GM12865 (cell line): ENCODE measurements at regions not wholly inside any gene's neighbourhood (a gene's known extent, or its start where the extent isn't known, plus 50 kb on each side); places are given as distances from the start of the nearest gene placed in this dataset.
"Not testable (repeated sequence)": the region's sequence is repeated elsewhere in the genome, so short reads cannot be mapped to it uniquely, and the experiment has no call there.

Experiments used
- DNase-seq: peaks from one replicate; pipeline ENCODE4 v3.0.0; 2010; ENCODE audit warnings: low read depth
- H3K4me3 ChIP-seq: 2 replicates; pipeline ENCODE4 v1.5.1; 2011; ENCODE audit warnings: mild to moderate bottlenecking, low read depth, low read length, control low read depth
- CTCF ChIP-seq: IDR thresholded peaks from 2 replicates; pipeline ENCODE4 v1.5.1; 2011; ENCODE audit warnings: low read length, control low read depth, low read depth, inconsistent platforms; ENCODE audit not compliant: insufficient read depth; ENCODE audit errors: missing control alignments

GRCh38 chr7:85356916-85357315 lies 170.1 kb upstream of the SEMA3D start:
- no peak for TF ChIP-seq CTCF
- no peak overlapping the region for H3K4me3 ChIP-seq
- DNase-seq = no peak

- no peak for DNase-seq
- no peak overlapping the region for H3K4me3 ChIP-seq
- no peak for TF ChIP-seq CTCF
Measured at GRCh38 chr7:85343484-85343883, 156.6 kb upstream of the SEMA3D start.

GRCh38 chr7:85342781-85343180 lies 155.9 kb upstream of the SEMA3D start:
- no peak for DNase-seq
- no peak for TF ChIP-seq CTCF
- no peak overlapping the region for H3K4me3 ChIP-seq

GRCh38 chr7:85341973-85342372 lies 155.1 kb upstream of the SEMA3D start:
- DNase-seq = no peak

GRCh38 chr7:85341121-85341520 lies 154.3 kb upstream of the SEMA3D start:
- no peak for TF ChIP-seq CTCF
- H3K4me3 ChIP-seq = no peak overlapping the region
- no peak for DNase-seq

More at GRCh38 chr7:85341973-85342372, 155.1 kb upstream of the SEMA3D start:
- H3K4me3 ChIP-seq = no peak overlapping the region
- TF ChIP-seq CTCF = no peak

- H3K4me3 ChIP-seq = no peak overlapping the region
- DNase-seq = no peak
- TF ChIP-seq CTCF = no peak
Measured at GRCh38 chr7:85336086-85336485, 149.2 kb upstream of the SEMA3D start.

- not testable (repeated sequence) for DNase-seq, H3K4me3 ChIP-seq
Measured at GRCh38 chr7:85335113-85335512, 148.3 kb upstream of the SEMA3D start.
